ENCODE measurements at regions not wholly inside any gene's neighbourhood (a gene's known extent, or its start where the extent isn't known, plus 50 kb on each side); places are given as distances from the start of the nearest gene placed in this dataset.

- no peak overlapping the region for H3K27ac ChIP-seq (ENCODE audit: low read depth, low read length)
- H3K27me3 ChIP-seq (ENCODE audit: control insufficient read depth, insufficient read depth, low read length) = no peaks in the 10 kb centered on the region
- no peak overlapping the region for H3K4me3 ChIP-seq (ENCODE audit: low read length)
- H3K36me3 ChIP-seq (ENCODE audit: control insufficient read depth, insufficient read depth, low read length) = no peaks in the 10 kb centered on the region
- no peak overlapping the region for H3K9ac ChIP-seq (ENCODE audit: low read length)
- no peaks in the 10 kb centered on the region for H3K4me1 ChIP-seq (ENCODE audit: control insufficient read depth, insufficient read depth, low read length)
Observed at GRCh38 chr2:108106731-108107130, 120.4 kb downstream of the SLC5A7 start.

- Histone ChIP-seq H3K4me1 (ENCODE audit: control insufficient read depth, insufficient read depth, low read length) (no peaks in the 10 kb centered on the region), H3K36me3 (ENCODE audit: control insufficient read depth, insufficient read depth, low read length) (no peaks in the 10 kb centered on the region), H3K27me3 (ENCODE audit: control insufficient read depth, insufficient read depth, low read length) (no peaks in the 10 kb centered on the region), H3K4me3 (ENCODE audit: low read length) (no peak overlapping the region), H3K9ac (ENCODE audit: low read length) (no peak overlapping the region), H3K27ac (ENCODE audit: low read depth, low read length) (no peak overlapping the region)
Observed at GRCh38 chr2:108111936-108112335, 125.6 kb downstream of the SLC5A7 start.

- Histone ChIP-seq H3K27ac (ENCODE audit: low read depth, low read length) (no peak overlapping the region), H3K4me1 (ENCODE audit: control insufficient read depth, insufficient read depth, low read length) (no peaks in the 10 kb centered on the region), H3K9ac (ENCODE audit: low read length) (no peak overlapping the region), H3K4me3 (ENCODE audit: low read length) (no peak overlapping the region), H3K36me3 (ENCODE audit: control insufficient read depth, insufficient read depth, low read length) (no peaks in the 10 kb centered on the region), H3K27me3 (ENCODE audit: control insufficient read depth, insufficient read depth, low read length) (no peaks in the 10 kb centered on the region)
Observed at GRCh38 chr2:108115868-108116267, 123.9 kb upstream of the SULT1C3 start.

GRCh38 chr2:108118996-108119395 is 120.8 kb upstream of the SULT1C3 start:
- Histone ChIP-seq H3K36me3 (ENCODE audit: control insufficient read depth, insufficient read depth, low read length) (no peaks in the 10 kb centered on the region), H3K27me3 (ENCODE audit: control insufficient read depth, insufficient read depth, low read length) (no peaks in the 10 kb centered on the region), H3K9ac (ENCODE audit: low read length) (no peak overlapping the region), H3K4me3 (ENCODE audit: low read length) (no peak overlapping the region), H3K4me1 (ENCODE audit: control insufficient read depth, insufficient read depth, low read length) (no peaks in the 10 kb centered on the region), H3K27ac (ENCODE audit: low read depth, low read length) (no peak overlapping the region)

GRCh38 chr2:108119492-108119891 is 120.3 kb upstream of the SULT1C3 start:
- Histone ChIP-seq H3K9ac (ENCODE audit: low read length) (no peak overlapping the region), H3K27me3 (ENCODE audit: control insufficient read depth, insufficient read depth, low read length) (no peaks in the 10 kb centered on the region), H3K4me3 (ENCODE audit: low read length) (no peak overlapping the region), H3K4me1 (ENCODE audit: control insufficient read depth, insufficient read depth, low read length) (no peaks in the 10 kb centered on the region), H3K27ac (ENCODE audit: low read depth, low read length) (no peak overlapping the region), H3K36me3 (ENCODE audit: control insufficient read depth, insufficient read depth, low read length) (no peaks in the 10 kb centered on the region)

- H3K27me3 ChIP-seq (ENCODE audit: control insufficient read depth, insufficient read depth, low read length) = no peaks in the 10 kb centered on the region
- H3K4me3 ChIP-seq (ENCODE audit: low read length) = no peak overlapping the region
- H3K27ac ChIP-seq (ENCODE audit: low read depth, low read length) = no peak overlapping the region
- H3K36me3 ChIP-seq (ENCODE audit: control insufficient read depth, insufficient read depth, low read length) = no peaks in the 10 kb centered on the region
- H3K9ac ChIP-seq (ENCODE audit: low read length) = no peak overlapping the region
- H3K4me1 ChIP-seq (ENCODE audit: control insufficient read depth, insufficient read depth, low read length) = no peaks in the 10 kb centered on the region
Observed at GRCh38 chr2:108124736-108125495, 114.9 kb upstream of the SULT1C3 start.

GRCh38 chr2:108125581-108125980 is 114.2 kb upstream of the SULT1C3 start:
- Histone ChIP-seq H3K4me3 (ENCODE audit: low read length) (no peak overlapping the region), H3K9ac (ENCODE audit: low read length) (no peak overlapping the region), H3K36me3 (ENCODE audit: control insufficient read depth, insufficient read depth, low read length) (no peaks in the 10 kb centered on the region), H3K27ac (ENCODE audit: low read depth, low read length) (no peak overlapping the region), H3K27me3 (ENCODE audit: control insufficient read depth, insufficient read depth, low read length) (no peaks in the 10 kb centered on the region), H3K4me1 (ENCODE audit: control insufficient read depth, insufficient read depth, low read length) (no peaks in the 10 kb centered on the region)

- H3K9ac ChIP-seq (ENCODE audit: low read length) = no peak overlapping the region
- H3K36me3 ChIP-seq (ENCODE audit: control insufficient read depth, insufficient read depth, low read length) = no peaks in the 10 kb centered on the region
- H3K27me3 ChIP-seq (ENCODE audit: control insufficient read depth, insufficient read depth, low read length) = no peaks in the 10 kb centered on the region
- no peak overlapping the region for H3K27ac ChIP-seq (ENCODE audit: low read depth, low read length)
- H3K4me3 ChIP-seq (ENCODE audit: low read length) = no peak overlapping the region
- H3K4me1 ChIP-seq (ENCODE audit: control insufficient read depth, insufficient read depth, low read length) = no peaks in the 10 kb centered on the region
Observed at GRCh38 chr2:108128249-108128648, 111.5 kb upstream of the SULT1C3 start.

GRCh38 chr2:108129636-108130035 is 110.1 kb upstream of the SULT1C3 start:
- Histone ChIP-seq H3K27ac (ENCODE audit: low read depth, low read length) (no peak overlapping the region), H3K4me3 (ENCODE audit: low read length) (no peak overlapping the region), H3K4me1 (ENCODE audit: control insufficient read depth, insufficient read depth, low read length) (no peaks in the 10 kb centered on the region), H3K36me3 (ENCODE audit: control insufficient read depth, insufficient read depth, low read length) (no peaks in the 10 kb centered on the region), H3K9ac (ENCODE audit: low read length) (no peak overlapping the region), H3K27me3 (ENCODE audit: control insufficient read depth, insufficient read depth, low read length) (no peaks in the 10 kb centered on the region)

GRCh38 chr2:108133457-108133856 is 106.3 kb upstream of the SULT1C3 start:
- Histone ChIP-seq H3K4me1 (ENCODE audit: control insufficient read depth, insufficient read depth, low read length) (no peaks in the 10 kb centered on the region), H3K36me3 (ENCODE audit: control insufficient read depth, insufficient read depth, low read length) (no peaks in the 10 kb centered on the region), H3K9ac (ENCODE audit: low read length) (no peak overlapping the region), H3K27ac (ENCODE audit: low read depth, low read length) (no peak overlapping the region), H3K4me3 (ENCODE audit: low read length) (no peak overlapping the region), H3K27me3 (ENCODE audit: control insufficient read depth, insufficient read depth, low read length) (no peaks in the 10 kb centered on the region)

GRCh38 chr2:108139521-108139920 is 100.2 kb upstream of the SULT1C3 start:
- Histone ChIP-seq H3K27me3 (ENCODE audit: control insufficient read depth, insufficient read depth, low read length) (no peaks in the 10 kb centered on the region), H3K9ac (ENCODE audit: low read length) (no peak overlapping the region), H3K27ac (ENCODE audit: low read depth, low read length) (no peak overlapping the region), H3K36me3 (ENCODE audit: control insufficient read depth, insufficient read depth, low read length) (no peaks in the 10 kb centered on the region), H3K4me1 (ENCODE audit: control insufficient read depth, insufficient read depth, low read length) (no peaks in the 10 kb centered on the region), H3K4me3 (ENCODE audit: low read length) (no peak overlapping the region)

GRCh38 chr2:108145557-108146326 is 94.0 kb upstream of the SULT1C3 start:
- H3K4me3 ChIP-seq (ENCODE audit: low read length) = no peak overlapping the region
- no peaks in the 10 kb centered on the region for H3K27me3 ChIP-seq (ENCODE audit: control insufficient read depth, insufficient read depth, low read length)
- no peaks in the 10 kb centered on the region for H3K36me3 ChIP-seq (ENCODE audit: control insufficient read depth, insufficient read depth, low read length)
- H3K27ac ChIP-seq (ENCODE audit: low read depth, low read length) = no peak overlapping the region
- no peak overlapping the region for H3K9ac ChIP-seq (ENCODE audit: low read length)
- no peaks in the 10 kb centered on the region for H3K4me1 ChIP-seq (ENCODE audit: control insufficient read depth, insufficient read depth, low read length)

- Histone ChIP-seq H3K4me1 (ENCODE audit: control insufficient read depth, insufficient read depth, low read length) (no peaks in the 10 kb centered on the region), H3K9ac (ENCODE audit: low read length) (no peak overlapping the region), H3K36me3 (ENCODE audit: control insufficient read depth, insufficient read depth, low read length) (no peaks in the 10 kb centered on the region), H3K27ac (ENCODE audit: low read depth, low read length) (no peak overlapping the region), H3K4me3 (ENCODE audit: low read length) (no peak overlapping the region), H3K27me3 (ENCODE audit: control insufficient read depth, insufficient read depth, low read length) (no peaks in the 10 kb centered on the region)
Observed at GRCh38 chr2:108148555-108148954, 91.2 kb upstream of the SULT1C3 start.

Measured in rectal smooth muscle tissue (tissue), 1 donor.